Natural killer cell (primary cell): ENCODE measurements at regions not wholly inside any gene's neighbourhood (a gene's known extent, or its start where the extent isn't known, plus 50 kb on each side); places are given as distances from the start of the nearest gene placed in this dataset.

Experiments
- ATAC-seq, 3 donors: fragments of 150-1000 bp in 2 of 3; fragments of 200-7000 bp in 1 of 3; cut with Tn5 transposase; 1 replicate in 1 of 3; 2 replicates in 2 of 3; pipeline ENCODE4 v1.10.0; 2021; ENCODE audit warnings: mild to moderate bottlenecking in 2 of 3, moderate library complexity in 2 of 3
- DNase-seq, 2 donors: peaks; one replicate each; pipeline versions ENCODE4 v3.0.0 to v3.0.0-alpha.2; 2013 to 2021; ENCODE audit warnings: mixed read lengths in 1 of 2
- H3K27ac ChIP-seq: one replicate; pipeline ENCODE4 v1.5.1; 2013; ENCODE audit warnings: mild to moderate bottlenecking, low read length
- H3K27me3 ChIP-seq: one replicate; pipeline ENCODE4 v1.6.1; 2013; ENCODE audit warnings: low read length; ENCODE audit not compliant: control insufficient read depth, insufficient read depth
- H3K36me3 ChIP-seq: one replicate; pipeline ENCODE4 v1.6.1; 2013; ENCODE audit warnings: low read length; ENCODE audit not compliant: control insufficient read depth, insufficient read depth
- H3K4me1 ChIP-seq: one replicate; pipeline ENCODE4 v1.6.1; 2013; ENCODE audit warnings: low read length; ENCODE audit not compliant: control insufficient read depth, insufficient read depth
- H3K4me3 ChIP-seq: one replicate; pipeline ENCODE4 v1.5.1; 2013; ENCODE audit warnings: low read length
- H3K9me3 ChIP-seq: one replicate; pipeline ENCODE4 v1.6.1; 2013; ENCODE audit warnings: low read length; ENCODE audit not compliant: control insufficient read depth, insufficient read depth
- H3K27ac Mint-ChIP-seq, 2 donors: one replicate each; pipeline ENCODE4 v1.8.0; 2022; ENCODE audit warnings: mild to moderate bottlenecking in 2 of 2, mixed read lengths in 2 of 2, moderate library complexity in 1 of 2
- H3K27me3 Mint-ChIP-seq, 2 donors: one replicate each; pipeline ENCODE4 v1.8.0; 2022; ENCODE audit warnings: low read depth in 2 of 2, mixed read lengths in 2 of 2
- H3K36me3 Mint-ChIP-seq: one replicate; pipeline ENCODE4 v1.8.0; 2022; ENCODE audit warnings: mixed read lengths
- H3K4me1 Mint-ChIP-seq, 2 donors: one replicate each; pipeline ENCODE4 v1.8.0; 2022; ENCODE audit warnings: mixed read lengths in 2 of 2
- H3K4me3 Mint-ChIP-seq: one replicate; pipeline ENCODE4 v1.8.0; 2022; ENCODE audit warnings: mild to moderate bottlenecking, moderate library complexity, mixed read lengths
- H3K9me3 Mint-ChIP-seq, 2 donors: one replicate each; pipeline ENCODE4 v1.8.0; 2022; ENCODE audit warnings: mixed read lengths in 2 of 2
- CTCF ChIP-seq: fragments of 200-600 bp; IDR thresholded peaks from one replicate; pipeline ENCODE4 v1.8.0; 2022; ENCODE audit warnings: antibody characterized with exemption
- WGBS: methylation state at CpG from one replicate; pipeline ENCODE4 v1.1.7; 2013; ENCODE audit warnings: missing lambda C conversion rate; ENCODE audit not compliant: insufficient coverage; 5-methylcytosine and 5-hydroxymethylcytosine counted together
- intact Hi-C: fragments of 100-400 bp; cut with micrococcal nuclease; formaldehyde crosslinking; loops from one replicate; pipeline ENCODE4 v1.14.2; 2022

GRCh38 chr10:118926441-118926840 is 103.1 kb upstream of the NANOS1 start:
- H3K27ac Mint-ChIP-seq, result no peak overlapping the region
- no peak overlapping the region for H3K4me3 ChIP-seq
- WGBS, result 79% methylated on average over 6 of the region's 6 CpGs
- no peaks in the 10 kb centered on the region for H3K4me1 ChIP-seq
- peaks cover 7 to 14% of the 10 kb centered on the region in 2 donors for H3K9me3 Mint-ChIP-seq
- H3K4me1 Mint-ChIP-seq, result peaks cover 7 to 10% of the 10 kb centered on the region in 2 donors
- no peak for TF ChIP-seq CTCF
- H3K4me3 Mint-ChIP-seq, result no peak overlapping the region
- no peaks in the 10 kb centered on the region for H3K36me3 ChIP-seq
- H3K36me3 Mint-ChIP-seq, result peaks cover 14% of the 10 kb centered on the region
- intact Hi-C loops, result no loop called here
- no peaks in the 10 kb centered on the region for H3K9me3 ChIP-seq
- no peaks in the 10 kb centered on the region for H3K27me3 ChIP-seq
- no peak for ATAC-seq
- H3K27ac ChIP-seq, result no peak overlapping the region
- DNase-seq, result no peak
- peaks cover 16 to 36% of the 10 kb centered on the region in 2 donors for H3K27me3 Mint-ChIP-seq

- Mint-ChIP-seq H3K27ac (no peak overlapping the region), H3K27me3 (peaks cover 12 to 31% of the 10 kb centered on the region in 2 donors), H3K4me3 (no peak overlapping the region), H3K36me3 (peaks cover 18% of the 10 kb centered on the region), H3K4me1 (peaks cover 7 to 10% of the 10 kb centered on the region in 2 donors), H3K9me3 (peaks cover 10 to 17% of the 10 kb centered on the region in 2 donors)
- DNase-seq, result no peak
- Histone ChIP-seq H3K27ac (no peak overlapping the region), H3K9me3 (no peaks in the 10 kb centered on the region), H3K4me3 (no peak overlapping the region), H3K4me1 (no peaks in the 10 kb centered on the region), H3K27me3 (no peaks in the 10 kb centered on the region), H3K36me3 (no peaks in the 10 kb centered on the region)
- no peak for TF ChIP-seq CTCF
- intact Hi-C loops, result no loop called here
- no peak for ATAC-seq
- 100% methylated on average over 1 of the region's 1 CpG for WGBS
These were observed 102.6 kb upstream of the NANOS1 start for GRCh38 chr10:118926903-118927302.

- 74% methylated on average over 3 of the region's 3 CpGs for WGBS
These were observed 102.2 kb upstream of the NANOS1 start for GRCh38 chr10:118927321-118927720.

More at GRCh38 chr10:118927321-118927720, 102.2 kb upstream of the NANOS1 start:
- ATAC-seq (no peak), DNase-seq (no peak)
- H3K4me1 ChIP-seq, result no peaks in the 10 kb centered on the region
- H3K36me3 Mint-ChIP-seq, result peaks cover 19% of the 10 kb centered on the region
- TF ChIP-seq CTCF, result no peak
- H3K27me3 Mint-ChIP-seq, result peaks cover 10 to 27% of the 10 kb centered on the region in 2 donors
- H3K27me3 ChIP-seq, result no peaks in the 10 kb centered on the region
- no peak overlapping the region for H3K4me3 ChIP-seq
- no peak overlapping the region for H3K27ac Mint-ChIP-seq
- peaks cover 7 to 10% of the 10 kb centered on the region in 2 donors for H3K4me1 Mint-ChIP-seq
- no peaks in the 10 kb centered on the region for H3K9me3 ChIP-seq
- peaks cover 10 to 17% of the 10 kb centered on the region in 2 donors for H3K9me3 Mint-ChIP-seq
- no peak overlapping the region for H3K27ac ChIP-seq
- intact Hi-C loops, result no loop called here
- no peaks in the 10 kb centered on the region for H3K36me3 ChIP-seq
- no peak overlapping the region for H3K4me3 Mint-ChIP-seq
